HCT116 (cell line): ENCODE measurements at regions not wholly inside any gene's neighbourhood (a gene's known extent, or its start where the extent isn't known, plus 50 kb on each side); places are given as distances from the start of the nearest gene placed in this dataset.

Source experiments
- CTCF ChIP-seq, 3 experiments: fragments of 200-600 bp in 1 of 3; sonication (generic) in 1 of 3; IDR thresholded peaks in 2 of 3; conservative IDR thresholded peaks in 1 of 3; 2 replicates each; pipeline ENCODE4 v1.5.1; 2012 to 2017; ENCODE audit warnings: low read depth in 2 of 3, low read length in 2 of 3, antibody characterized with exemption in 1 of 3, borderline replicate concordance in 1 of 3, control low read depth in 1 of 3, mild to moderate bottlenecking in 1 of 3, mixed read lengths in 1 of 3, mixed run types in 1 of 3, moderate library complexity in 1 of 3; ENCODE audit not compliant: insufficient read depth in 1 of 3
- EZH2 ChIP-seq: fragments of 200-600 bp; sonication (generic); IDR thresholded peaks from 2 replicates; pipeline ENCODE4 v1.6.1; 2017; ENCODE audit warnings: antibody characterized with exemption, mixed run types
- POLR2A ChIP-seq: IDR thresholded peaks from 2 replicates; pipeline ENCODE4 v1.7.0; 2011; ENCODE audit warnings: borderline replicate concordance; ENCODE audit not compliant: insufficient read depth, insufficient read length; ENCODE audit errors: extremely low read depth
- POLR2AphosphoS5 ChIP-seq: IDR thresholded peaks from 2 replicates; pipeline ENCODE4 v1.6.1; 2011; ENCODE audit warnings: mild to moderate bottlenecking, low read depth, low read length, moderate library complexity
- REST ChIP-seq: IDR thresholded peaks from 2 replicates; pipeline ENCODE4 v1.6.1; 2012; ENCODE audit warnings: low read depth
- ZNF274 ChIP-seq: fragments of 200-500 bp; sonication (Bioruptor generic); IDR thresholded peaks from 2 replicates; pipeline ENCODE4 v1.6.1; 2014; ENCODE audit warnings: mild to moderate bottlenecking, low read depth, low read length, inconsistent platforms

- no peak for TF ChIP-seq CTCF (IDR thresholded peaks at IDR 0.05 in 2 of 3, conservative IDR thresholded peaks at IDR 0.05 in 1 of 3; ENCODE audit: borderline replicate concordance in 1 of 3, insufficient read depth in 1 of 3, low read depth in 2 of 3, low read length in 2 of 3)
- TF ChIP-seq POLR2AphosphoS5, result no peak
- no peak for TF ChIP-seq REST
- no peak for TF ChIP-seq POLR2A
- TF ChIP-seq ZNF274, result no peak
- TF ChIP-seq EZH2, result no peak
These were observed 97.8 kb upstream of the MAF start for GRCh38 chr16:79698341-79698753.
